ENCODE measurements at regions not wholly inside any gene's neighbourhood (a gene's known extent, or its start where the extent isn't known, plus 50 kb on each side); places are given as distances from the start of the nearest gene placed in this dataset.
"Not testable (repeated sequence)": the region's sequence is repeated elsewhere in the genome, so short reads cannot be mapped to it uniquely, and the experiment has no call there.

GRCh38 chrX:104391906-104392305, 137.2 kb upstream of the ESX1 start:
- no peak for DNase-seq (ENCODE audit: low read depth in 2 of 2)

GRCh38 chrX:104376937-104377336, 122.2 kb upstream of the ESX1 start:
- no peak for DNase-seq (ENCODE audit: low read depth in 2 of 2)

DNA sequence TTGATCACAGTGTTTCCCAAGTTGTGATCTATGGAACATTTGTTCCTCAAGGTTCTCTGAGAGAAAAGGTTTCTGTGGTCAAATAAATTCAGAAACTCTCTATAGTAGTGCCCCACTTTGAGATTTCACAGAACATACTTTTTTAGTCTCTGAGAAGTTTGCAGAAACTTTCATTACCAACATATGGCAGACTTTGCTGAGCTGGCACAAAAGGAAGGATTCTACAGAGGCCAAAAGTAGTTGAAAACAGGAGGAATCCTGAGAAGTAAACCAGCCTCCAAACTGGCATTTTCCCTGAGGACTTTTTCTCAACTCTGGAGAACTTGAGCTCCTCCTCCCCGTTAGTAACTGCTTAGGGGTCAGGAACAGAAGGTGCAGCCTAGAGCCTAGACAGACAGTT, 117.8 kb upstream of the ESX1 start:
- no peak for DNase-seq (ENCODE audit: low read depth in 2 of 2)

GRCh38 chrX:104370089-104370488, 115.4 kb upstream of the ESX1 start:
- no peak for DNase-seq (ENCODE audit: low read depth in 2 of 2)

DNA sequence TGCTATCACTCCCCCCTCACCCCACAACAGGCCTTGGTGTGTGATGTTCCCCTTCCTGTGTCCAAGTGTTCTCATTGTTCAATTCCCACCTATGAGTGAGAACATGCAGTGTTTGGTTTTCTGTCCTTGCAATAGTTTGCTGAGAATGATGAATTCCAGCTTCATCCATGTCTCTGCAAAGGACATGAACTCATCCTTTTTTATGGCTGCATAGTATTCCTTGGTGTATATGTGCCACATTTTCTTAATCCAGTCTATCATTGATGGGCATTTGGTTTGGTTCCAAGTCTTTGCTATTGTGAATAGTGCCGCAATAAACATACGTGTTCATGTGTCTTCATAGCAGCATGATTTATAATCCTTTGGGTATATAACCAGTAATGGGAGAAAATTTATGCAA, 106.0 kb upstream of the ESX1 start:
- not testable (repeated sequence) for DNase-seq (ENCODE audit: low read depth in 2 of 2)

DNA sequence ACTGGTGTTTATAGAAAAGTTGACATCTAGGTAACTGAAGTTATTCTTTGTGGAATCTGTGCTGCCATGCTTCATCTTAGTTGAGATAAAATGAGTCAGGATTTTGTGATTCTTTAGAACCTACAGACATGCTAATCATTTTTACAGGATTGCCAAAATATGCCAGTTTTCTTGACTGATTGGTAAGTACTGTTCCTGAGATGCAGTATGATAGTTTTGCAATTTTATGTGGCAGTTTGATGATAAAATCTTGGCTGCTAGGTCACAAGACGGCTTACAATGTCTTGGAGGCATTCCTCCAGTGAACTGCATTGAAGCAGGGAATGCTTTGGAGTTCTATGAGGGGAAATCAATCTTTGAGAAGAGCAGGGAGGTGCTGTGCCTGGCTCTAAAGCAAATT, 104.4 kb upstream of the ESX1 start:
- DNase-seq (ENCODE audit: low read depth in 2 of 2): no peak

DNA sequence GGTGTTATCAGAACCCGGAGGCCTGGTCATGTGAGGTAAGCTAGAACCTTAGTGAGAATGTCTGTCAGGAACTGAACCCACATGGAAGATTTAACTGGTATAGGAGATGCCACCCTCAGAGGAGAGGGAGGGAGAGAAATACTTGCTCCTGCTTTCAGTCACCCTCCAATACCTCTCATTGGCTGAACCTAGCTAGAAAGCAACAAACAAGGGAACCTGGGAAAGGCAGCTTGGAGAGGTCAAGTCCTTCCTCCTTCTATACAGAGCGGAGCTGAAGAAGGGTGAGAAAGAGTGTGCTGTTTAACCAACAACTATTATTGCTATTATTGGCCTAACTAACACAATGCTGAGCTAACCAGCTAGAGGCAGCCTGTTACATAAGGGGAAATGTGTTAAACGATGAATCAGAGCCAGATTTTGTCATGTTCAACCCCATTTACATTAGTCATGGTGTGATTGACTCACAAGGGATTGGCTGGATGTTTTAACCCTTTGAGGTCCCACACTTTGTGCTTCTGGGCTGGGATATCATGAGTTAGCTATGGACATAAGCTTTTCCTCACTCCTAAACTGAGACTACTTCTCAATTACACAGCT, 96.5 kb upstream of the ESX1 start:
- no peak for DNase-seq (ENCODE audit: low read depth in 2 of 2)

- no peak for DNase-seq (ENCODE audit: low read depth in 2 of 2)
These were observed 93.1 kb upstream of the ESX1 start for GRCh38 chrX:104347860-104348259.

- peak in 1 of 2 experiments; percentile 4 for DNase-seq (ENCODE audit: low read depth in 2 of 2)
These were observed 88.8 kb upstream of the ESX1 start for GRCh38 chrX:104343428-104344129.

DNA sequence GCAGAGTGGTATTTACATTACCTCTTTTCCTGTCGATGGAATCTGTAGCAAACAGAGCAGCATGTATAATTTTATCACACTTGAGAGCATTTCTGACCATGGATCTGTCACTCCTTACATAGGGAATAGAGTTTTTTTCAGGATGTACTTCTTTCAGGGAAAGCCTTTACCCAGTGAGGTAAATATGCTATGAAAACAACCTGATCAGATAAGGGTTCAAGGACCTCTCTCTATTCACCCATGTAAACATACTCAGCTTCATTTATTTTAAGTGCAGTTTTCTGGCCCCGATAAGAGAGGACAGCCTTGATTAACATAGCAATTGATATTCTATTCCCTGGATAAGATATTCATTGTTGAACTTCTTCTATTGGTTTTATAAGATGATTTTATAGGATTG, 87.3 kb upstream of the ESX1 start:
- no peak for DNase-seq (ENCODE audit: low read depth in 2 of 2)

DNA sequence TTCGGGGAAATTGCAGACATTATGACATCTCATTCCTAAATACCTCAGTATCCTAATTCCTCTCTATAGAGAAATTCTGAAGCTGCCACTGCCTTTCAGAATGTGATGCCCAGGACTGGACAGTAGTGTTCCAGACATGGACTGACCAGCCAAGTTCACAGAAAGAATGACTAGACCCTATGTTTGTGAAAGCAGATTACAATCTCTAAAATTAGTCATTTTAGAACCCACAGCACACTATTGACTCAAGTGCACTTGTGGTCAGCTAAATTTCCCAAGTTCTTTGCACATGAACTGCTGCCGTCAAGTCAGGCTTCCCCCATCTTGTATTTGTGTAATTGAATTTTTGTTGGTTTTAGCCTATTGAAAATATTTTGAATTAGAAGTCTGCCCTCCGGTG, 81.0 kb upstream of the ESX1 start:
- DNase-seq (ENCODE audit: low read depth in 2 of 2): no peak

DNA sequence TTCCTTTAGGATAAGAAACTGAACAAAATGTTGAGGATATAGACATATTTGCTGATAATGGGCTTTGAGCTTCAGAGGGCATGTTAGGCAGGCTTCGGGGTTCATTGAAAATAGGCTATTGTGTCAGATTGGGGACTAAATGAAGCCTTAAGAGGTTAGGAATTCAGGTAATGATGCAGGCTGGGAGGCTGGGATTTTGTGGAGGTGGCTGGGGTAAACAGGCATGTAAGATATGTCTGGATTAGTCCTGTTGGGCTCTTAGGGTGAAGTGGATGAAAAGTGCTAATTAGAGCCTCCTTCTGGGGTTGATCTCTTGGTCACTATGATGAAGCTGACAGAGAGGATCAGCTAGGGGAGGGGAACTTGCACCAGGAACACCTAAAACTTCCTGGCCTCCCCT, 80.2 kb upstream of the ESX1 start:
- no peak for DNase-seq (ENCODE audit: low read depth in 2 of 2)

DNA sequence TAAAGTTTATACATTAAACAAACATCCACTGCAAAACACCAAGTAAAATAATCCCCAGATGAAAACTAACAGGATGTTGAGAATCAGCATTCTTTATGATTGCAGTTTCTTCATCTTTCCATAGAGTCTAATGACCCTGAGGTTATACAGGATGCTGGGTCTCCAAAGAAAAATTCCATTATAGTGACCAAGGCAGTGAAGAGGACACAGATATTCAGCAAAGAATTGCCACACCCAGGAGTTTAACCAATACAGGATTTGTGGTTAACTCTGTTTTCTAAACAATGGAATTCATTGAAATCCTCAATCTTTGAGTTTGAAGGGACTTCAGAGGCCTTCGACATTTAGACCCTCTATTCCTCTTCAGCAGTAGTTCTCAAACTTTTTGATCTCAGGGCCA, 76.2 kb upstream of the ESX1 start:
- no peak for DNase-seq (ENCODE audit: low read depth in 2 of 2)

DNA sequence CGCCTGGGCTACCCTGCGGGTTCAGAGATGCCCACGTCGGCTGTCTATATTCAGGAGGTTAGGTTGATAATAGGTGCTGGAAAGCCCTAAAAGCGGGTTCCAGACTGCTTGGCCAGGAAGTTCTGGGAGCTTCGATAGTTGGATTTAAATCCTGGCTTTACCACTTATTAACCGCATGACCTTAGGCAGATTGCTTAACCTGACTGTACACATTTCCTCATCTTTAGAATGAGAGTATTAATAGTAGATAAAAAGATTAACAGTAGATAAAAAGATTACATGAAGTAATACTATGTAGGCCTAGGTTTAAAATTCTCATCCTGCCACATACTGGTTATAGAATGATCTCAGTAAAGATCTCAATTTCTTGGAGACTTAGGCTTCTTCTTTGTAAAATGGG, 75.0 kb upstream of the ESX1 start:
- DNase-seq (ENCODE audit: low read depth in 2 of 2): no peak

DNA sequence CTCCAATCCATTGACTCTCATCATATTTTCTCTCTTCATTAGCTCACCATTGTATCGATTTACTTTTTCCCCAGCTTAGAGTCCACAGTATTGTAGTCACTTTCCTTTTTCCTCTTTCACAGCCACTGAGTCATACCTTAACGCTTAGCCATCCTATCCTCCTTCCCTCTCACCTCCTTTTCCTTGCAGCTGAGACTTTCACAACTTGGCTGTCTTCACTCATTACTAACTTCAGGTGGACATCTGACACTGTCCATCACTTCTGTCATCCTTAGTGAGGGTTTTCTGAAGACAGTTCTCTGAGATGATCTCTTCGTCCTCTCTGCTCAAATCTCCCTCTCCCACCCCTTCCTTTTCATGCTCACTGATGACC, 70.5 kb upstream of the ESX1 start:
- no peak for DNase-seq (ENCODE audit: low read depth in 2 of 2)

- no peak for DNase-seq (ENCODE audit: low read depth in 2 of 2)
These were observed 69.9 kb upstream of the ESX1 start for GRCh38 chrX:104324461-104325212.

- no peak for DNase-seq (ENCODE audit: low read depth in 2 of 2)
These were observed 64.6 kb upstream of the ESX1 start for GRCh38 chrX:104319346-104319745.

DNA sequence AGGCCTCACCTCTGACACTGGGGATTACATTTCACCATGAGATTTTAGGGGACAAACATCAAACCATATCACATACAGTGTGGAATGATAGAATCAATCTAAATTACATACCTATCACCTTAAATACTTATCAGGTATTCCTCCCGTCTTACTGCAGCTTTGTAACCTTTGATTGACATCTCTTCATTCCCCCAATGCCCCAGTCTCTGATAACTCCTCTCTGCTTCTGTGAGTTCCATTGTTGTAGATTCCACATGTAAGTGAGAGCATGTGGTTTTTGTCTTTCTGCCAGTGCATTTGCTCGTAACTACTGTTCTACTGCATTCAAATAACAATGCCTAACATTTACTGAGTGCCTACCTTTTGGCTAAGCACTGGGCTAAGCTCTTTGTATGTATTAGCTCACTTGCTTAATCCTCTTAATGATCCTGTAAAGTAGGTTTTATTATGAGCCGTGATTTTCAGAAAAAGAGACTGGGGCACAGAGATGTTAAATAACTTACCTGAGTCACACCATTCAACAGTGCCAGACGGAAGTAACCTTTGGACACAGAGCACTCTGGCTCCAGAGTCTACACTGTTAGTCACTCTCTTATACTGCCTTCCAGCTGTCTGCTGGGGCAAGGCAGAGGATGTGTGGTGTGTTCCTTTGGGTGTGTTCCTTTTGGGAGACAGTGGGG, 63.7 kb upstream of the ESX1 start:
- no peak for DNase-seq (ENCODE audit: low read depth in 2 of 2)

- DNase-seq (ENCODE audit: low read depth in 2 of 2): no peak
These were observed 62.0 kb upstream of the ESX1 start for GRCh38 chrX:104316739-104317138.

DNA sequence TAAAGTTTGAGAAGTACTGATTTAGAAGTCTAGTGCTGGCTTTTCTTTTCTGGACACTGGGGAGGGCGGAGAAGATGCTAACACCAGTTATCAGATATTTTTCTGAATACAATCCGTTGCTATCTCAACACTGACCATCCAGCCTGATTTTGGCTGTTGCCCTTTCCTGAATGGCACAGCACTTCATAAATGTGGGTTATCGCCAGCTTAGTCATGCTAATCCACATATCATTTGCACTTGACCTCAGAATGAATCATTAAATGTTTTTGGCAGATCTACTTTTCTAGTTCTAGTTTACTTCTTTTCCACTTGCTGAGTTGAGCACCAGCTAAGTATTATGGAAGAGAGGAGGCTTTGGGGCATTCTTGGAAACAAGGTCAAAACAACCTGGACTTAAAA, 60.8 kb upstream of the ESX1 start:
- DNase-seq (ENCODE audit: low read depth in 2 of 2): no peak

GRCh38 chrX:104310657-104311254, 56.0 kb upstream of the ESX1 start:
- no peak for DNase-seq (ENCODE audit: low read depth in 2 of 2)

DNA sequence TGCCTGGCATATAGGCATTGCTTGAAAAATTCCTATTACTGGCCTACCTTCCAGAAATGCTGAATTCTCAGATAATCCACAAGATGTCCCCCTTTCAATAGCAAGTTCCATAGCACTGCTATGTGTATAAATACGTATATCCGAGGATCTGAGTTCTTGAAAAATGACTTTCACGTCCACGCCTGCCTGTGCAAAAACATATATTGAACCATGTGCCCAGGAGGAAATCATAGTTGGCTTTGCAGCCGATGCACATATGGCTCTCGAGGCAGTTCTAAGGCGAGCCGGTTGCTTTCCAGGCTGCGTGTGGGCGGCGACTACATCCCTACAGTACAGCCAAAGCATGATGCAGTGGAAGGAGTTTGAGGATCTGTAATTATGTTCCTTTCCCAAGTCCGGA, 55.4 kb upstream of the ESX1 start:
- no peak for DNase-seq (ENCODE audit: low read depth in 2 of 2)

All from stimulated activated CD4-positive, alpha-beta T cell treated with anti-CD3 and anti-CD28 coated beads, Interleukin-12 subunit alpha, Interleukin-12 subunit beta, amount 100 ng/mL, for 24 hours (primary cell).